A549 (cell line): ENCODE measurements at regions not wholly inside any gene's neighbourhood (a gene's known extent, or its start where the extent isn't known, plus 50 kb on each side); places are given as distances from the start of the nearest gene placed in this dataset.

ENCODE experiments used
- ATAC-seq, 2 experiments: fragments of 200-7000 bp in 1 of 2; fragments of >200 bp in 1 of 2; cut with Nextera tagmentation in 1 of 2; cut with Tn5 transposase in 1 of 2; 3 replicates each; pipeline versions ENCODE4 v1.8.0 to v1.9.1; 2018 to 2020; ENCODE audit warnings: mild to moderate bottlenecking in 1 of 2, moderate library complexity in 1 of 2
- CTCF ChIA-PET: fragments of 300-600 bp; sonication (Branson Sonifier 250); formaldehyde crosslinking; extraction: SDS; loops from one replicate; lab custom pipeline; 2021; ENCODE audit warnings: antibody characterized with exemption, inconsistent platforms; lab: Yijun Ruan, JAX
- POLR2A ChIA-PET: fragments of 350-600 bp; formaldehyde crosslinking; extraction: SDS; loops from one replicate; lab custom pipeline; 2021; ENCODE audit warnings: antibody characterized with exemption, inconsistent platforms; lab: Yijun Ruan, JAX
- DNase-seq, 2 experiments: peaks; one replicate each; pipeline versions ENCODE4 v3.0.0 to v3.0.0-alpha.2; 2011 to 2016; ENCODE audit warnings: low read depth in 1 of 2, low spot score in 1 of 2
- FAIRE-seq: peaks from 2 replicates; lab custom pipeline; 2011; peaks lifted over from hg19 to GRCh38; lab: Jason Lieb, UNC
- H3K27ac ChIP-seq, 2 experiments: fragments of >200 bp; sonication (Bioruptor Twin); formaldehyde crosslinking; 3 replicates each; pipeline ENCODE4 v1.5.1; 2016 to 2017
- H3K4me1 ChIP-seq: fragments of >200 bp; sonication (Bioruptor Twin); formaldehyde crosslinking; 3 replicates; pipeline ENCODE4 v1.6.1; 2016
- H3K4me2 ChIP-seq: fragments of >200 bp; sonication (Bioruptor Twin); formaldehyde crosslinking; 3 replicates; pipeline ENCODE4 v1.6.1; 2016
- H3K4me3 ChIP-seq: fragments of >200 bp; sonication (Bioruptor Twin); formaldehyde crosslinking; 3 replicates; pipeline ENCODE4 v1.5.1; 2016
- H3K9me3 ChIP-seq: fragments of >200 bp; sonication (Bioruptor Twin); formaldehyde crosslinking; 3 replicates; pipeline ENCODE4 v1.6.1; 2016
- BHLHE40 ChIP-seq: IDR thresholded peaks from 2 replicates; pipeline ENCODE4 v1.6.1; 2012; ENCODE audit warnings: low read depth, low read length, inconsistent platforms
- CBX2 ChIP-seq: fragments of 200-600 bp; sonication (generic); IDR thresholded peaks from 2 replicates; pipeline ENCODE4 v1.6.1; 2016; ENCODE audit warnings: low read depth, mild to moderate bottlenecking, borderline replicate concordance
- CBX8 ChIP-seq: fragments of 200-600 bp; sonication (generic); IDR thresholded peaks from 2 replicates; pipeline ENCODE4 v1.6.1; 2016
- CHD2 ChIP-seq: fragments of 150-350 bp; IDR thresholded peaks from 2 replicates; pipeline ENCODE4 v1.6.1; 2014; ENCODE audit warnings: low read length; ENCODE audit not compliant: partially characterized antibody
- CHD4 ChIP-seq: fragments of 200-600 bp; sonication (generic); IDR thresholded peaks from 2 replicates; pipeline ENCODE4 v1.6.1; 2016; ENCODE audit warnings: antibody characterized with exemption, mild to moderate bottlenecking, borderline replicate concordance
- EP300 ChIP-seq, 2 experiments: fragments of >200 bp; sonication (Bioruptor Twin); formaldehyde crosslinking; IDR thresholded peaks; 2 replicates in 1 of 2; 3 replicates in 1 of 2; pipeline ENCODE4 v1.6.1; 2016 to 2017
- FOSB ChIP-seq: fragments of 250-450 bp; sonication (Bioruptor Pico); IDR thresholded peaks from 2 replicates; pipeline ENCODE4 v1.5.0; 2020; ENCODE audit warnings: mild to moderate bottlenecking, moderate library complexity
- HDAC2 ChIP-seq: fragments of 200-600 bp; sonication (generic); IDR thresholded peaks from 2 replicates; pipeline ENCODE4 v1.6.1; 2016
- HEYL ChIP-seq: fragments of 250-450 bp; sonication (Bioruptor Pico); IDR thresholded peaks from 2 replicates; pipeline ENCODE4 v1.8.0; 2021; ENCODE audit warnings: mild to moderate bottlenecking, moderate library complexity
- HOXB13 ChIP-seq: fragments of 250-450 bp; sonication (Bioruptor Pico); IDR thresholded peaks from 2 replicates; pipeline ENCODE4 v1.5.0; 2020; ENCODE audit warnings: low read depth, mild to moderate bottlenecking, moderate library complexity
- NFE2L2 ChIP-seq: fragments of 150-350 bp; conservative IDR thresholded peaks from 2 replicates; pipeline ENCODE4 v1.6.1; 2014; ENCODE audit warnings: low read length
- NPAS2 ChIP-seq: fragments of 250-450 bp; sonication (Bioruptor Pico); IDR thresholded peaks from 2 replicates; pipeline ENCODE4 v1.8.0; 2022; ENCODE audit warnings: mild to moderate bottlenecking, moderate library complexity, borderline replicate concordance
- PHF8 ChIP-seq: fragments of 200-600 bp; sonication (generic); IDR thresholded peaks from 2 replicates; pipeline ENCODE4 v1.6.1; 2016; ENCODE audit warnings: low read depth, mild to moderate bottlenecking, antibody characterized with exemption, moderate library complexity, borderline replicate concordance
- POLR2A ChIP-seq: IDR thresholded peaks from 2 replicates; pipeline ENCODE4 v1.6.1; 2012; ENCODE audit warnings: mild to moderate bottlenecking, low read length
- RAD21 ChIP-seq, 2 experiments: fragments of >200 bp in 1 of 2; sonication (Bioruptor Twin) in 1 of 2; formaldehyde crosslinking in 1 of 2; IDR thresholded peaks in 1 of 2; conservative IDR thresholded peaks in 1 of 2; 2 replicates in 1 of 2; 3 replicates in 1 of 2; pipeline ENCODE4 v1.6.1; 2012 to 2018; ENCODE audit warnings: inconsistent platforms in 1 of 2
- RCOR1 ChIP-seq: fragments of 150-350 bp; IDR thresholded peaks from 2 replicates; pipeline ENCODE4 v1.6.1; 2014; ENCODE audit warnings: antibody characterized with exemption, low read length, low read depth
- RFX5 ChIP-seq: fragments of 450-650 bp; IDR thresholded peaks from 2 replicates; pipeline ENCODE4 v1.7.1; 2014; ENCODE audit warnings: antibody characterized with exemption, mild to moderate bottlenecking, moderate library complexity
- SMC3 ChIP-seq: fragments of >200 bp; sonication (Bioruptor Twin); formaldehyde crosslinking; IDR thresholded peaks from 3 replicates; pipeline ENCODE4 v1.6.1; 2018; ENCODE audit warnings: inconsistent platforms
- ZSCAN20 ChIP-seq: fragments of 250-450 bp; sonication (Bioruptor Pico); IDR thresholded peaks from 2 replicates; pipeline ENCODE4 v1.8.0; 2022; ENCODE audit warnings: mild to moderate bottlenecking, moderate library complexity
- WGBS: methylation state at CpG from one replicate; pipeline ENCODE4 v1.1.6; 2017; ENCODE audit errors: missing lambda C conversion rate; 5-methylcytosine and 5-hydroxymethylcytosine counted together
- TF ChIP-seq, protein P1 (sequence below): fragments of 450-650 bp; IDR thresholded peaks from 2 replicates; pipeline ENCODE4 v1.6.1; 2014; ENCODE audit warnings: antibody characterized with exemption
- TF ChIP-seq, protein P2 (sequence below): fragments of >200 bp; sonication (Bioruptor Twin); formaldehyde crosslinking; IDR thresholded peaks from 2 replicates; pipeline ENCODE4 v1.6.1; 2016
- TF ChIP-seq, protein P3 (sequence below): fragments of >200 bp; sonication (Bioruptor Twin); formaldehyde crosslinking; IDR thresholded peaks from 3 replicates; pipeline ENCODE4 v1.5.1; 2016
- TF ChIP-seq, protein P4 (sequence below): fragments of 250-450 bp; sonication (Bioruptor Pico); IDR thresholded peaks from 2 replicates; pipeline ENCODE4 v1.5.0; 2021; ENCODE audit warnings: mild to moderate bottlenecking, moderate library complexity, borderline replicate concordance
- TF ChIP-seq, protein P5 (sequence below): fragments of >200 bp; sonication (Bioruptor Twin); formaldehyde crosslinking; IDR thresholded peaks from 3 replicates; pipeline ENCODE4 v1.6.1; 2016
- TF ChIP-seq, protein P6 (sequence below): IDR thresholded peaks from 2 replicates; pipeline ENCODE4 v1.6.1; 2012; ENCODE audit warnings: low read depth, borderline replicate concordance

DNA sequence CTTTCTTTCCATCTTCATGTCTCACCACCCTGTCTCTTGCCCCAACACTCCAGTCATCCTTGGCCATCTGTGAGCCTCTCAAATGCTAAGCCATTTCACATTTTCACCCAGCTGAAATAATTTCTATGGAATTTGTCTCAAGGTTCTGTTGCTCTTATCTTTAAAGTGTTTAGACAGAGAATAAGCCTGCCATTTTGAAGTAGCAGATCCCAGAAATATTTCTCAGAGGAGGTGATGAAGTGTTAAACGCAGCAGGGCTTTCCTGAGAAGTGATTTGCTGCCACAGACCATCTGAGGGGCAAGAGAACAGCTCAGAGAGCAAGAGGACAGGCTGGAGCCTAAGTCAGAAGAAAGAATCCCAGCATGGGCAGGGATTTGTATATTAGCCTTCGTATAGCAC is 71.6 kb upstream of the CLMN start:
- ChIA-PET CTCF (interaction anchor here (1.5 kb wide), 1 partner anchor 41 kb away, joined by 4 read pairs; no protein-coding TSS in a partner anchor), POLR2A (no interaction called here)
- H3K4me3 ChIP-seq, result no peak overlapping the region
- no peak overlapping the region for H3K4me2 ChIP-seq
- H3K4me1 ChIP-seq, result no peaks in the 10 kb centered on the region
- no peak for TF ChIP-seq HDAC2
- TF ChIP-seq RCOR1, result no peak
- TF ChIP-seq HOXB13 (CRISPR knock-in tag), result no peak
- TF ChIP-seq HEYL (CRISPR knock-in tag), result no peak
- TF ChIP-seq, protein P1, sequence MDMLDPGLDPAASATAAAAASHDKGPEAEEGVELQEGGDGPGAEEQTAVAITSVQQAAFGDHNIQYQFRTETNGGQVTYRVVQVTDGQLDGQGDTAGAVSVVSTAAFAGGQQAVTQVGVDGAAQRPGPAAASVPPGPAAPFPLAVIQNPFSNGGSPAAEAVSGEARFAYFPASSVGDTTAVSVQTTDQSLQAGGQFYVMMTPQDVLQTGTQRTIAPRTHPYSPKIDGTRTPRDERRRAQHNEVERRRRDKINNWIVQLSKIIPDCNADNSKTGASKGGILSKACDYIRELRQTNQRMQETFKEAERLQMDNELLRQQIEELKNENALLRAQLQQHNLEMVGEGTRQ, result no peak
- TF ChIP-seq, protein P2, sequence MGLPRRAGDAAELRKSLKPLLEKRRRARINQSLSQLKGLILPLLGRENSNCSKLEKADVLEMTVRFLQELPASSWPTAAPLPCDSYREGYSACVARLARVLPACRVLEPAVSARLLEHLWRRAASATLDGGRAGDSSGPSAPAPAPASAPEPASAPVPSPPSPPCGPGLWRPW, result no peak
- TF ChIP-seq SMC3, result no peak
- no peak for TF ChIP-seq ZSCAN20 (CRISPR knock-in tag)
- no peak for TF ChIP-seq NFE2L2
- TF ChIP-seq, protein P3, sequence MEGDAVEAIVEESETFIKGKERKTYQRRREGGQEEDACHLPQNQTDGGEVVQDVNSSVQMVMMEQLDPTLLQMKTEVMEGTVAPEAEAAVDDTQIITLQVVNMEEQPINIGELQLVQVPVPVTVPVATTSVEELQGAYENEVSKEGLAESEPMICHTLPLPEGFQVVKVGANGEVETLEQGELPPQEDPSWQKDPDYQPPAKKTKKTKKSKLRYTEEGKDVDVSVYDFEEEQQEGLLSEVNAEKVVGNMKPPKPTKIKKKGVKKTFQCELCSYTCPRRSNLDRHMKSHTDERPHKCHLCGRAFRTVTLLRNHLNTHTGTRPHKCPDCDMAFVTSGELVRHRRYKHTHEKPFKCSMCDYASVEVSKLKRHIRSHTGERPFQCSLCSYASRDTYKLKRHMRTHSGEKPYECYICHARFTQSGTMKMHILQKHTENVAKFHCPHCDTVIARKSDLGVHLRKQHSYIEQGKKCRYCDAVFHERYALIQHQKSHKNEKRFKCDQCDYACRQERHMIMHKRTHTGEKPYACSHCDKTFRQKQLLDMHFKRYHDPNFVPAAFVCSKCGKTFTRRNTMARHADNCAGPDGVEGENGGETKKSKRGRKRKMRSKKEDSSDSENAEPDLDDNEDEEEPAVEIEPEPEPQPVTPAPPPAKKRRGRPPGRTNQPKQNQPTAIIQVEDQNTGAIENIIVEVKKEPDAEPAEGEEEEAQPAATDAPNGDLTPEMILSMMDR, result no peak
- no peak for TF ChIP-seq RFX5
- TF ChIP-seq RAD21 (conservative IDR thresholded peaks at IDR 0.05 in 1 of 2, IDR thresholded peaks at IDR 0.05 in 1 of 2), result no peak
- TF ChIP-seq, protein P4, sequence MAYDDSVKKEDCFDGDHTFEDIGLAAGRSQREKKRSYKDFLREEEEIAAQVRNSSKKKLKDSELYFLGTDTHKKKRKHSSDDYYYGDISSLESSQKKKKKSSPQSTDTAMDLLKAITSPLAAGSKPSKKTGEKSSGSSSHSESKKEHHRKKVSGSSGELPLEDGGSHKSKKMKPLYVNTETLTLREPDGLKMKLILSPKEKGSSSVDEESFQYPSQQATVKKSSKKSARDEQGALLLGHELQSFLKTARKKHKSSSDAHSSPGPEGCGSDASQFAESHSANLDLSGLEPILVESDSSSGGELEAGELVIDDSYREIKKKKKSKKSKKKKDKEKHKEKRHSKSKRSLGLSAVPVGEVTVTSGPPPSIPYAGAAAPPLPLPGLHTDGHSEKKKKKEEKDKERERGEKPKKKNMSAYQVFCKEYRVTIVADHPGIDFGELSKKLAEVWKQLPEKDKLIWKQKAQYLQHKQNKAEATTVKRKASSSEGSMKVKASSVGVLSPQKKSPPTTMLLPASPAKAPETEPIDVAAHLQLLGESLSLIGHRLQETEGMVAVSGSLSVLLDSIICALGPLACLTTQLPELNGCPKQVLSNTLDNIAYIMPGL (CRISPR knock-in tag), result no peak
- TF ChIP-seq, protein P5, sequence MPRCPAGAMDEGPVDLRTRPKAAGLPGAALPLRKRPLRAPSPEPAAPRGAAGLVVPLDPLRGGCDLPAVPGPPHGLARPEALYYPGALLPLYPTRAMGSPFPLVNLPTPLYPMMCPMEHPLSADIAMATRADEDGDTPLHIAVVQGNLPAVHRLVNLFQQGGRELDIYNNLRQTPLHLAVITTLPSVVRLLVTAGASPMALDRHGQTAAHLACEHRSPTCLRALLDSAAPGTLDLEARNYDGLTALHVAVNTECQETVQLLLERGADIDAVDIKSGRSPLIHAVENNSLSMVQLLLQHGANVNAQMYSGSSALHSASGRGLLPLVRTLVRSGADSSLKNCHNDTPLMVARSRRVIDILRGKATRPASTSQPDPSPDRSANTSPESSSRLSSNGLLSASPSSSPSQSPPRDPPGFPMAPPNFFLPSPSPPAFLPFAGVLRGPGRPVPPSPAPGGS, result no peak
- TF ChIP-seq CBX2, result no peak
- TF ChIP-seq CHD4, result no peak
- no peak for TF ChIP-seq NPAS2 (CRISPR knock-in tag)
- TF ChIP-seq EP300 (IDR thresholded peaks at IDR 0.05), result no peak
- no peak for TF ChIP-seq POLR2A
- TF ChIP-seq, all 56 proteins: peak for 0
- 31% methylated on average over 2 of the region's 2 CpGs for WGBS
- DNase-seq (no peak), FAIRE-seq (no peak), ATAC-seq (no peak)
- Histone ChIP-seq H3K27ac (no peak overlapping the region), H3K9me3 (no peaks in the 10 kb centered on the region)

DNA sequence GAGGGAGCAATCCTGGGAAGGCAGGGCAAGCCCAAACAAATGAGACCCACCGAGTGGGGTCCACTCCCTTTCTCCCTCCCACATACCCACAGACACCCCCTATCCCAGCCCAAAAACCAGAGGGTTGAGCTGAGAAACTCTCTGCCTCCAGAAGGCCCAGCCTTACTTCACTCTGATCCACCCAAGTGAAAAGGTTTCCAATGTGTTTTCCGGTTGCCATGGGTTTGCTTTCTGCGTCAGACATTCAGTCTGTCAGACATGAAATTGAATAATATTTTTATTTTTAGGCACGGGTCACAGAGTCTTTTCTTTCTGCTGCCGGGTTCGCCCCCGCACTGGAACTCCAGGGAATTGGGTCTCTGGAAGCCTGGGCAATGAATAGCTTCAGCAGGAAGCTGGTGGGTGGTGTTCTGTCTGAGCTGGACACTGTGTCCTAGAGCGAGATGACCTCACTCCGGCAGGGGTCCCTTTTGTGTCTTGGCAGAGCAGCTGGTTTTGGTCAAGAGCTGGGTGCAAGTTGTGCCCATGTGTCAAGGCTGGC is 69.8 kb upstream of the CLMN start:
- CTCF ChIA-PET, result no interaction called here
- DNase-seq, result no peak
- Histone ChIP-seq H3K27ac (no peak overlapping the region), H3K4me2 (no peak overlapping the region), H3K4me3 (no peak overlapping the region), H3K4me1 (no peaks in the 10 kb centered on the region), H3K9me3 (no peaks in the 10 kb centered on the region)
- no peak for ATAC-seq
- POLR2A ChIA-PET, result no interaction called here
- no peak for FAIRE-seq
- WGBS, result 53% methylated on average over 8 of the region's 9 CpGs
- no peak for TF ChIP-seq HEYL (CRISPR knock-in tag)
- TF ChIP-seq ZSCAN20 (CRISPR knock-in tag), result no peak
- no peak for TF ChIP-seq NPAS2 (CRISPR knock-in tag)
- no peak for TF ChIP-seq FOSB (CRISPR knock-in tag)
- TF ChIP-seq, protein P5, result no peak
- no peak for TF ChIP-seq CHD4
- TF ChIP-seq, protein P3, result no peak
- TF ChIP-seq, protein P1, result no peak
- TF ChIP-seq BHLHE40, result no peak
- TF ChIP-seq CHD2, result no peak
- TF ChIP-seq CBX8, result no peak
- TF ChIP-seq PHF8, result no peak
- TF ChIP-seq, protein P6, sequence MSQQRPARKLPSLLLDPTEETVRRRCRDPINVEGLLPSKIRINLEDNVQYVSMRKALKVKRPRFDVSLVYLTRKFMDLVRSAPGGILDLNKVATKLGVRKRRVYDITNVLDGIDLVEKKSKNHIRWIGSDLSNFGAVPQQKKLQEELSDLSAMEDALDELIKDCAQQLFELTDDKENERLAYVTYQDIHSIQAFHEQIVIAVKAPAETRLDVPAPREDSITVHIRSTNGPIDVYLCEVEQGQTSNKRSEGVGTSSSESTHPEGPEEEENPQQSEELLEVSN, result no peak
